ENCODE measurements at regions not wholly inside any gene's neighbourhood (a gene's known extent, or its start where the extent isn't known, plus 50 kb on each side); places are given as distances from the start of the nearest gene placed in this dataset.

GRCh38 chr10:123480845-123481244 is 185.3 kb upstream of the GPR26 start:
- Histone ChIP-seq H3K4me1 (ENCODE audit: control insufficient read depth, insufficient read depth, low read length) (no peaks in the 10 kb centered on the region), H3K27ac (ENCODE audit: extremely low read depth, low read depth, low read length) (no peak overlapping the region), H3K9me3 (ENCODE audit: control insufficient read depth, insufficient read depth, low read depth, low read length) (no peaks in the 10 kb centered on the region), H3K36me3 (ENCODE audit: control insufficient read depth in 2 of 2, insufficient read depth in 1 of 2, low read length in 2 of 2) (no peaks in the 10 kb centered on the region), H3K4me3 (ENCODE audit: low read depth, low read length) (no peak overlapping the region)
- no peak for TF ChIP-seq ZNF645 (tag by site-specific recombination; IDR thresholded peaks at IDR 0.05)
- TF ChIP-seq ZNF248 (tag by site-specific recombination; IDR thresholded peaks at IDR 0.05): no peak
- TF ChIP-seq ZNF510 (tag by site-specific recombination; IDR thresholded peaks at IDR 0.05; ENCODE audit: insufficient replicate concordance): no peak
- no peak for TF ChIP-seq PRDM6 (tag by site-specific recombination; IDR thresholded peaks at IDR 0.05)
- TF ChIP-seq ZNF19 (tag by site-specific recombination; IDR thresholded peaks at IDR 0.05; ENCODE audit: low read depth): no peak
- no peak for TF ChIP-seq ZIC2 (tag by site-specific recombination; IDR thresholded peaks at IDR 0.05)
- TF ChIP-seq ZNF792 (tag by site-specific recombination; IDR thresholded peaks at IDR 0.05): no peak
- no peak for TF ChIP-seq ZNF629 (tag by site-specific recombination; IDR thresholded peaks at IDR 0.05)
- no peak for TF ChIP-seq IKZF3 (tag by site-specific recombination; IDR thresholded peaks at IDR 0.05)
- no peak for TF ChIP-seq HOXD13 (CRISPR knock-in tag; IDR thresholded peaks at IDR 0.05; ENCODE audit: borderline replicate concordance)
- no peak for TF ChIP-seq ZFP69B (tag by site-specific recombination; IDR thresholded peaks at IDR 0.05)
- no peak for TF ChIP-seq BCL11A (tag by site-specific recombination; IDR thresholded peaks at IDR 0.05; ENCODE audit: low read depth)
- TF ChIP-seq PRDM1 (tag by site-specific recombination; IDR thresholded peaks at IDR 0.05): no peak
- no peak for TF ChIP-seq GLI2 (tag by site-specific recombination; IDR thresholded peaks at IDR 0.05; ENCODE audit: borderline replicate concordance, low read depth)
- TF ChIP-seq ZSCAN5A (tag by site-specific recombination; IDR thresholded peaks at IDR 0.05): no peak
- TF ChIP-seq ZNF24 (tag by site-specific recombination; IDR thresholded peaks at IDR 0.05): no peak
- TF ChIP-seq ZNF596 (tag by site-specific recombination; IDR thresholded peaks at IDR 0.05): no peak
- no peak for TF ChIP-seq ZNF366 (tag by site-specific recombination; conservative IDR thresholded peaks at IDR 0.05)
- no peak for TF ChIP-seq ZNF621 (tag by site-specific recombination; IDR thresholded peaks at IDR 0.05)
- TF ChIP-seq BCL11B (tag by site-specific recombination; IDR thresholded peaks at IDR 0.05; ENCODE audit: low read depth): no peak
- CTCF ChIA-PET: no interaction called here
- POLR2A ChIA-PET: no interaction called here

- no peak overlapping the region for H3K27ac ChIP-seq (ENCODE audit: extremely low read depth, low read depth, low read length)
- no peaks in the 10 kb centered on the region for H3K4me1 ChIP-seq (ENCODE audit: control insufficient read depth, insufficient read depth, low read length)
- H3K9me3 ChIP-seq (ENCODE audit: control insufficient read depth, insufficient read depth, low read depth, low read length): no peaks in the 10 kb centered on the region
- ChIA-PET POLR2A (no interaction called here), CTCF (no interaction called here)
- TF ChIP-seq ZNF488 (tag by site-specific recombination; IDR thresholded peaks at IDR 0.05): no peak
- TF ChIP-seq ZNF221 (tag by site-specific recombination; IDR thresholded peaks at IDR 0.05; ENCODE audit: borderline replicate concordance): no peak
- no peak for TF ChIP-seq KLF16 (tag by site-specific recombination; IDR thresholded peaks at IDR 0.05)
- no peak for TF ChIP-seq ZBTB48 (tag by site-specific recombination; IDR thresholded peaks at IDR 0.05)
- TF ChIP-seq RBAK (tag by site-specific recombination; IDR thresholded peaks at IDR 0.05): no peak
- no peak for TF ChIP-seq ZNF132 (tag by site-specific recombination; IDR thresholded peaks at IDR 0.05; ENCODE audit: borderline replicate concordance)
- no peak for TF ChIP-seq ZNF707 (tag by site-specific recombination; IDR thresholded peaks at IDR 0.05)
- TF ChIP-seq PATZ1 (tag by site-specific recombination; IDR thresholded peaks at IDR 0.05): no peak
- H3K36me3 ChIP-seq (ENCODE audit: control insufficient read depth in 2 of 2, insufficient read depth in 1 of 2, low read length in 2 of 2): no peaks in the 10 kb centered on the region
- no peak overlapping the region for H3K4me3 ChIP-seq (ENCODE audit: low read depth, low read length)
Observed at GRCh38 chr10:123484722-123485121, 181.4 kb upstream of the GPR26 start.

Measured in HEK293 (cell line).